Muscle of arm (tissue), 1 donor: ENCODE measurements at regions not wholly inside any gene's neighbourhood (a gene's known extent, or its start where the extent isn't known, plus 50 kb on each side); places are given as distances from the start of the nearest gene placed in this dataset.

Experiments
- DNase-seq: peaks from one replicate; pipeline ENCODE4 v3.0.0-alpha.2; 2013

DNA sequence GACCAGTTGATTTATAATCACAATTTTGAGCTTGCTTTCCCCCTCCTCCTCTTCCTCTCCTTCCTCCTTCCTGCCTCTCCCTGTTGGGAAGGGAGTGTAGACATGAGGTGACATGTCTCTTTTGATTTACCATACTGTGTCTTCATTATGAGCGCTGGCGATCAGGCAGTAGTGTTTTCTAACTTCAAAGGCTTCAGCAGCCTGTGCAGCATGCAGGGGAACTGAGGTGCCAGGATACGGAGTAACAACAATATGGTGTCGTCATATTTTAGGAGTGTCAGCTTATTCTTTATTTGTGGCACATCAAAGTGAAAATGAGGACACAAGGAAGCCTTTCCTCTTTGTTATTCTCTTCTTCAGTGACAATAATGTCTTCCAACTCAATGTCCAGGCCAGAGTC lies 864.2 kb downstream of the SLC4A3 start:
- DNase-seq: no peak

GRCh38 chr2:220493871-220494525 lies 866.6 kb downstream of the SLC4A3 start:
- DNase-seq: no peak

DNA sequence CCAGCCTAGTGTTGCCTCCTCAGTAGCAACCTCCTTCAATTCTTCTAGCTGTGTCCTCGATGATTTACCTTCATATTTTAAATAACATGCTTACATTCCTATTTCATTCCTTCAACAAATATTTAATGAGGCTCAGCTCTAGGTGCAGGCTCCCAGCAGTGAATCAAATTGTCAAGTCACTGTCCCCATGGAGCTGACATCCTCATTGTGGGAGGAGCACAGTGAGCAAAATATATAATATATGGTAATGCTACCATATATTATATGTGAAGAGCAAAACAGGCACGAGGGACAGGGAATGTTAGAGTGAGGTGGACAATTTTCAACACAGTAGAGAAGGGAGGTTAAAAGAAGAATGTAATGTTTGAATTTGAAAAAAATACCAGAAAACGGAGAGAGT lies 869.1 kb downstream of the SLC4A3 start:
- DNase-seq: no peak

GRCh38 chr2:220499225-220499624 lies 871.8 kb downstream of the SLC4A3 start:
- DNase-seq: peak; percentile 24

DNA sequence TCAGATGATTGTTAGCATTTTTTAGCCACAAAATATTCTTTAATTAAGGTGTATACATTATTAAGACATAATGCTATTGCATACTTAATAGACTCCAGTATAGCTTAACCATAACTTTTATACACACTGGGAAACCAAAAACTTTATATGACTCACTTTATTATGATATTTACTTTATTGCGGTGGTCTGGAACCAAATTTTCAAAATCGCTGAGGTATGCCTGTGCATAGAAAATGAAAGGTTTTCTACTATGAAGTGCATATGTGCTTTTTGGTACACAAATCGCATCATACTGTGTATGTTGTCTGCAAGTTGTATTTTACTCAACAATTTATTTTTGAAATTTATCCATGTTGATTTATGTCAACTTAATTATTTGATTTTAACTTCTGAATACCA lies 875.1 kb downstream of the SLC4A3 start:
- DNase-seq: no peak

DNA sequence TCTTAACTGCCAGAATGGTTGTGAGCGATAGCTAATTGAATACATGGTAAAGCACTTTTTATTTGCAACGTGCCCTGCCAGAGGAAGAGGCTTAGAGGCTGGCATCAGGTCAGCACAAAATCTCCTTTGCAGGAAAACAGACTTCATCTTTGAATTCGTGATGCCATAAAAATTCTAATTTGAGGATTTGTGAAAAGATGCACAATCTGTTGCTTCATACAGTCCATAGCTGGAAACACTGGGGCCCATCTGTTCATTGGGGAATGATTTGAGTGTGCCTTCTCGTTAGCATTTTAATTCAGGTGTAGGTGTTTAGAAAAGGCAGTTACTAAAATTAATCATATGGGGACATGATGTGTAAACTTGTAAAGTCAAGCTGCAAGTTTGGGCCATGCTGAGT lies 876.0 kb downstream of the SLC4A3 start:
- DNase-seq: no peak

DNA sequence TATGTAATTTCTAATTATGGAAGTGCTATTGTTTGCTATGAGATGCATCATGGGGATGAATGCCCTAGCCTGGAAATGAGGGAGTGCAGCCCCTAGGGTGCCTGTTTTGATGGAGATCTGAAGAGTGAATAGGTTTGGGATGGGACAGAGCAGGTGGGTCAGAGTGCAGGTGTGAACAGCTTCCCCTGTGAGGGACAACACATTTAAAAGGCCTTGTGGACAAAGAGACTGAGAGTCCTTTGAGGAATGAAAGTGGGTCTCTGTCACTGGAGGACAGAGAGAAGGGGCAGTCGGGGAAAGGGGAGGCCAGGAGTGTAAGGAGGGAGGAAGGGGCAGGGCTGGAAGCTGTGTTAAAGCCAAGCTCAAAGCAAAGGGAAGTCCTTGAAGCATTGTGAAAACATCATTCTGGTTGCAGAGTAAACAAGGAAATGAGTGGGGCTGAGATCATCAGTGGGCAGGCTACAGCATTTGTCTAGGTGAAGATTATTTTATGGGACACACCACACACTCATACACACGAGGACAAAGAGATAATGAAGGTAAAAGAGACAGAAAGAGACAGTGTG lies 877.6 kb downstream of the SLC4A3 start:
- no peak for DNase-seq

- DNase-seq: no peak
These were observed 879.0 kb downstream of the SLC4A3 start for GRCh38 chr2:220506466-220506865.

DNA sequence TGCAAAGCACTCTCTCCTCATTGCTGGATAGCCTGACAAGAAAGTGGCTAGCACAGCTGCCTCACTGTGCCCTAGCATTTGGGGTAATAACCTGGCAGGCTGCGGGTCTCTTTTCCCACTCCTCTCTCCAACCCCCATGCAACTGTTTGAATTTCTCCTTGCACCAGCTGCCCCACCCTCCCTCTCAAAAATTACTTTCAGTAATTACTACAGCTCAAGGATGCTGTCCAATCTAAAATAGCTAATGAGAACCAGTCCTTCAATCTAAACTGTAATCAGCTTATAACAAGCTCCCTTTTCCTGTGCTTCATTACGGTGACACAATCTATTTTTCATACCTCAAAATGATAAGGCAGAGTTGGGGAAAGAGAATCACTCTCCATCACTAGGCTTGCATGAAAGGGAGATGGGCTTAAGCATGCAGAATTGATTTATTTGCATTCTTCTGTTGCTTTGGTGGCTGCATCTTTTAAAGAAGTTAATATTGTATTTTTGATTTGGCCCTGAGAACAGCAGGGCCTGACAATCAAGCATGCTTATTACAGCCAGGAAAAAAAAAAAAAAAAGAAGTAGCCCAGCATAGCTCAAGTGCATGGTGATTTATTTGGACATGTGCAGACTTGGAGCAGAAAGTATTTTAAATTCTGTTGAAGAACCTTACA lies 881.8 kb downstream of the SLC4A3 start:
- DNase-seq: no peak

DNA sequence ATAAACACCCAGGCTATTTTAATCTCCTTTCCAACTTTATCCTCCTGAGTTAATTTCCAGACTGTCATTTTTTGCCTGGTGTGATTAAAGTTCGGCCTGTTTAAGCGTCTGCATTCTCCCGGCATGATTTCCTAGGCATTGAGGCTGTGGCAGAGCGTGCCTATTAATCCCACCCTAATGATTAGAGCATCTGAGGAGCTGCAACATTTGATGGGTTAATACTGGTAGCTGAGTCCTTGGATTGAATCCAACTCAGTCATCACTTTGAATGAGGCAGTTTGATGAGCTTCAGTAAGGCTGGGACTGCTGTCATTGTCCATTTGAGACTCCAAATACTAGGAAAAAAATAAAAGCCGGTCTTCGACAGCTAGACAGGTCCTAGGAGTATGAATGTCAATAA lies 882.5 kb downstream of the SLC4A3 start:
- no peak for DNase-seq

GRCh38 chr2:220510668-220511067 lies 883.2 kb downstream of the SLC4A3 start:
- no peak for DNase-seq

GRCh38 chr2:220512419-220512818 lies 885.0 kb downstream of the SLC4A3 start:
- DNase-seq: no peak

GRCh38 chr2:220513573-220514288 lies 886.3 kb downstream of the SLC4A3 start:
- no peak for DNase-seq

GRCh38 chr2:220521551-220521950 lies 894.1 kb downstream of the SLC4A3 start:
- DNase-seq: no peak

GRCh38 chr2:220528180-220528675 lies 900.8 kb downstream of the SLC4A3 start:
- DNase-seq: no peak

DNA sequence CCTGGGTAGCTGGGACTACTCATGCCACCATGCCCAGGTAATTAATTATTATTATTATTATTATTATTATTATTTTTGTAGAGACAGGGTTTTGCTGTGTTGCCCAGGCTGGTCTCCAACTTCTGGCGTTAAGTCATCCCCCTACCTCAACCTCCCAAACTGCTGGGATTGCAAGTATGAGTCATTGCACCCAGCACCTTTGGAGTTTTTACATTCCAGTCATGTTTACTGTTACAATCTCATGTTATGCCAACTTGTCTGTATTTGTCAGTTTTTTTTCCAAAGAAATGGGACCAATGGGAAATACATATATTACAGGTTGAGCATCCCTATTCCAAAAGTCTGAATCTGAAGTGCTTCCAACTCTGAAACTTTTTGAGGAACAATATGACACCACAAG lies 903.8 kb downstream of the SLC4A3 start:
- no peak for DNase-seq

GRCh38 chr2:220533485-220533884 lies 906.1 kb downstream of the SLC4A3 start:
- DNase-seq: no peak

GRCh38 chr2:220539481-220539880 lies 912.1 kb downstream of the SLC4A3 start:
- DNase-seq: no peak

DNA sequence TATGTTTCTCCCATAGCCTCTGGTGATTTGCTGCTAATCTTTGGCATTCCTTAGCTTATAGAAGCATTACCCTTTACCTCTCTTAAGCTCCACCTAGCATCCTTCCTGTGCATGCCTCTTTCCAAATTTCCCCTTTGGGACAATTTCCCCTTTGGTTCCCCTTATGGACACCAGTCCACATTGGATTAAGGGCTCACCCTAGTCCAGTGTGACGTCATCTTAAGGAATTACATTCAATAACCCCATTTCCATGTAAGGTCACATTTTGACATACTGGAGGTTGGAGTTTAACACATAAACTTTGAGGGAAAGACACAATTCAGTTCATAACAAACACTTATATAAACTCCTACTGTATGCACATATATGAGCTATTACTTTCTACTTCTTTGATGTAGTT lies 916.6 kb downstream of the SLC4A3 start:
- DNase-seq: no peak

- no peak for DNase-seq
These were observed 923.7 kb downstream of the SLC4A3 start for GRCh38 chr2:220550995-220551700.

DNA sequence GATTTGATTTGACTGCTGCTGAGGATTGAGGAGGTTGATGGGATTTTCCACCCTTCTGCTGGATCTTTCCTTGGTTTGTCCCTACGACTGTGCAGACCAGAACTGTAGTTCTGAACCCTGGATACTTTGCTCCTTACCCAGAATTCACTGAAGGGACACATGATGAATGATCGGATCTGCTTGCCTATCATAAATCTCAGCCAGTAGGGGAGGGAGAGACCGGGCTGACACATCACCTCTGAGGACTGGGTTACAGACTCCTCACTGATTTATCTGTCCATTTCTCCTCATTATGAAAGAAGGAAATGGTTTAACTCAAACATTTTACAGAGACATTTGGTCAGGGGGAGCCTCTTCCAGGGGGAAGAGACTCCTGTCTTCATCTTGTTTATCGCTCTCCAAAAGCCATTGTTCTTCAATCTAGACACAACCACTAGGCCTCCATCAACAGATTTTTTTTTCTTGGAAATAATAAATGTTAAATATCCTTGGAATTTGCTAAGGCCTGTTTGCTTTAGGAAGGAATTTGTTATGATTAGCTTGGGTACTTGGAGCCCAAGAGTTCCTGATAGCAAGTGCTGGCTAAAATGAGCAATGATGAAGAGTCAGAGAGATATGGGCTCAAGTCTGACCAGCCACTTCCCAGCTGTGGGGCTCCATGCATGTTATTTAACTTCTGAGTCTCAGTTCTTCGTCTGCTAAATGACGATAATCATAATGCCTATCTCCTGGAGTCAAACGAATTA lies 925.5 kb downstream of the SLC4A3 start:
- DNase-seq: no peak
